NB4 (cell line): ENCODE measurements at regions not wholly inside any gene's neighbourhood (a gene's known extent, or its start where the extent isn't known, plus 50 kb on each side); places are given as distances from the start of the nearest gene placed in this dataset.

ENCODE experiments used
- DNase-seq: peaks from one replicate; pipeline ENCODE4 v3.0.0; 2010; ENCODE audit warnings: low read depth
- H3K4me3 ChIP-seq: one replicate; pipeline ENCODE4 v1.5.1; 2011; ENCODE audit warnings: mild to moderate bottlenecking, low read depth, low read length, moderate library complexity
- CTCF ChIP-seq: IDR thresholded peaks from one replicate; pipeline ENCODE4 v1.5.1; 2012; ENCODE audit warnings: low read depth, low read length
- MAX ChIP-seq: IDR thresholded peaks from 2 replicates; pipeline ENCODE4 v1.6.1; 2011; ENCODE audit warnings: low read depth, low read length
- MYC ChIP-seq: IDR thresholded peaks from 2 replicates; pipeline ENCODE4 v1.6.1; 2011; ENCODE audit warnings: low read depth, low read length
- POLR2A ChIP-seq: IDR thresholded peaks from 2 replicates; pipeline ENCODE4 v1.6.1; 2011; ENCODE audit warnings: mild to moderate bottlenecking; ENCODE audit not compliant: insufficient read length; ENCODE audit errors: extremely low read depth

GRCh38 chr3:124504332-124505059 is 225.8 kb upstream of the UMPS start:
- DNase-seq, result no peak
- TF ChIP-seq CTCF (no peak), POLR2A (no peak), MAX (no peak), MYC (no peak)

GRCh38 chr3:124509884-124510283 is 220.4 kb upstream of the UMPS start:
- TF ChIP-seq CTCF (no peak), POLR2A (no peak), MAX (no peak), MYC (no peak)
- no peak for DNase-seq
- H3K4me3 ChIP-seq, result no peak overlapping the region

More at GRCh38 chr3:124504332-124505059, 225.8 kb upstream of the UMPS start:
- H3K4me3 ChIP-seq, result no peak overlapping the region

- no peak for DNase-seq
- TF ChIP-seq MYC (no peak), MAX (no peak), CTCF (no peak), POLR2A (no peak)
- H3K4me3 ChIP-seq, result no peak overlapping the region
Observed at GRCh38 chr3:124510290-124510689, 220.0 kb upstream of the UMPS start.

GRCh38 chr3:124512881-124513609 is 217.2 kb upstream of the UMPS start:
- TF ChIP-seq CTCF (no peak), MYC (no peak), POLR2A (no peak), MAX (no peak)
- no peak overlapping the region for H3K4me3 ChIP-seq
- no peak for DNase-seq

GRCh38 chr3:124513610-124513997 is 216.6 kb upstream of the UMPS start:
- TF ChIP-seq CTCF, result no peak
- no peak for TF ChIP-seq POLR2A
- TF ChIP-seq MAX, result no peak
- no peak for TF ChIP-seq MYC
- no peak for DNase-seq
- H3K4me3 ChIP-seq, result no peak overlapping the region
